ENCODE measurements at regions not wholly inside any gene's neighbourhood (a gene's known extent, or its start where the extent isn't known, plus 50 kb on each side); places are given as distances from the start of the nearest gene placed in this dataset.
"Not testable (repeated sequence)": the region's sequence is repeated elsewhere in the genome, so short reads cannot be mapped to it uniquely, and the experiment has no call there.

- no peak for DNase-seq (ENCODE audit: low read depth in 2 of 2)
These were observed 110.6 kb downstream of the TMEM121 start for GRCh38 chr14:105636935-105637334.

GRCh38 chr14:105637345-105637744 lies 111.0 kb downstream of the TMEM121 start:
- DNase-seq (ENCODE audit: low read depth in 2 of 2): not testable (repeated sequence)

GRCh38 chr14:105639969-105640931 lies 113.9 kb downstream of the TMEM121 start:
- not testable (repeated sequence) for DNase-seq (ENCODE audit: low read depth in 2 of 2)

- no peak for DNase-seq (ENCODE audit: low read depth in 2 of 2)
These were observed 114.9 kb downstream of the TMEM121 start for GRCh38 chr14:105641075-105641937.

GRCh38 chr14:105641951-105642350 lies 115.6 kb downstream of the TMEM121 start:
- DNase-seq (ENCODE audit: low read depth in 2 of 2): not testable (repeated sequence)

GRCh38 chr14:105642486-105642885 lies 116.1 kb downstream of the TMEM121 start:
- not testable (repeated sequence) for DNase-seq (ENCODE audit: low read depth in 2 of 2)

- not testable (repeated sequence) for DNase-seq (ENCODE audit: low read depth in 2 of 2)
These were observed 117.1 kb downstream of the TMEM121 start for GRCh38 chr14:105643406-105644052.

GRCh38 chr14:105644053-105644435 lies 117.7 kb downstream of the TMEM121 start:
- not testable (repeated sequence) for DNase-seq (ENCODE audit: low read depth in 2 of 2)

- not testable (repeated sequence) for DNase-seq (ENCODE audit: low read depth in 2 of 2)
These were observed 118.1 kb downstream of the TMEM121 start for GRCh38 chr14:105644457-105644856.

- DNase-seq (ENCODE audit: low read depth in 2 of 2): not testable (repeated sequence)
These were observed 118.5 kb downstream of the TMEM121 start for GRCh38 chr14:105644891-105645290.

GRCh38 chr14:105645389-105645788 lies 119.0 kb downstream of the TMEM121 start:
- DNase-seq (ENCODE audit: low read depth in 2 of 2): not testable (repeated sequence)

- DNase-seq (ENCODE audit: low read depth in 2 of 2): no peak
These were observed 119.8 kb downstream of the TMEM121 start for GRCh38 chr14:105646175-105646574.

- not testable (repeated sequence) for DNase-seq (ENCODE audit: low read depth in 2 of 2)
These were observed 120.4 kb downstream of the TMEM121 start for GRCh38 chr14:105646711-105647281.

- DNase-seq (ENCODE audit: low read depth in 2 of 2): not testable (repeated sequence)
These were observed 121.0 kb downstream of the TMEM121 start for GRCh38 chr14:105647426-105647783.

GRCh38 chr14:105647784-105648608 lies 121.6 kb downstream of the TMEM121 start:
- DNase-seq (ENCODE audit: low read depth in 2 of 2): no peak

GRCh38 chr14:105648609-105649535 lies 122.5 kb downstream of the TMEM121 start:
- not testable (repeated sequence) for DNase-seq (ENCODE audit: low read depth in 2 of 2)

GRCh38 chr14:105652317-105652716 lies 125.9 kb downstream of the TMEM121 start:
- not testable (repeated sequence) for DNase-seq (ENCODE audit: low read depth in 2 of 2)

GRCh38 chr14:105653921-105654320 lies 127.5 kb downstream of the TMEM121 start:
- not testable (repeated sequence) for DNase-seq (ENCODE audit: low read depth in 2 of 2)

GRCh38 chr14:105659255-105659654 lies 132.9 kb downstream of the TMEM121 start:
- not testable (repeated sequence) for DNase-seq (ENCODE audit: low read depth in 2 of 2)

Measured in stimulated activated CD4-positive, alpha-beta T cell treated with anti-CD3 and anti-CD28 coated beads, Interleukin-12 subunit alpha, Interleukin-12 subunit beta, amount 100 ng/mL, for 24 hours (primary cell).